Heart left ventricle (tissue), 13 donors: ENCODE measurements at regions not wholly inside any gene's neighbourhood (a gene's known extent, or its start where the extent isn't known, plus 50 kb on each side); places are given as distances from the start of the nearest gene placed in this dataset.

Experiments
- CTCF ChIP-seq, 12 donors: fragments of 200-600 bp; sonication (generic) in 4 of 12; IDR thresholded peaks; one replicate each; pipeline versions ENCODE4 v1.5.0 to v1.8.0; 2018 to 2022; ENCODE audit warnings: antibody characterized with exemption in 12 of 12, mild to moderate bottlenecking in 5 of 12
- POLR2A ChIP-seq, 2 donors: fragments of 450-650 bp; IDR thresholded peaks; one replicate each; pipeline ENCODE4 v1.6.1; 2017; ENCODE audit warnings: antibody characterized with exemption in 2 of 2, mild to moderate bottlenecking in 2 of 2, moderate library complexity in 2 of 2
- donor health status: ischemic (EF 13 %, LVEDD 7.1; RV severe dilation, severe dysfunction).
- donor health status: DM: no; HTN: yes; CAD: no.
- donor health status: DM: no; HTN: no; CAD: no.
- donor health status: ischemic (EF 25% LVEDD 6.9; RV normal size, moderate dysfunction).
- donor health status: ischemic (EF 25% LVEDD 5.7; RV mildly dilated, moderate dysfunction).
- donor health status: ischemic (EF 35%, LVEDD 5.7; RV mildly dilated, moderate dysfunction).
- donor health status: nonischemic (EF 11% LVEDD 7.7; RV severe dilation, severe dysfunction).
- donor health status: DM: yes; HTN: yes; CAD: no.
- donor health status: PGD.
- donor health status: ischemic (EF 29% LVEDD 5.4; RV normal size, mild dysfunction).
- donor health status: nonischemic (EF 23%, LVEDD 6.1; RV moderate dilation, normal function).

GRCh38 chr2:4221434-4221833 lies 518.1 kb downstream of the DCDC2C start:
- TF ChIP-seq CTCF (IDR thresholded peaks at IDR 0.05) = no peak
- no peak for TF ChIP-seq POLR2A (IDR thresholded peaks at IDR 0.05)
